Kidney epithelial cell (primary cell): ENCODE measurements at regions not wholly inside any gene's neighbourhood (a gene's known extent, or its start where the extent isn't known, plus 50 kb on each side); places are given as distances from the start of the nearest gene placed in this dataset.

Source experiments
- DNase-seq: peaks from one replicate; pipeline ENCODE4 v3.0.0-alpha.2; 2010; ENCODE audit warnings: low read depth
- H3K27me3 ChIP-seq: 2 replicates; pipeline ENCODE4 v1.6.0; 2011; ENCODE audit warnings: low read length; ENCODE audit not compliant: control insufficient read depth, insufficient read depth
- H3K36me3 ChIP-seq: 2 replicates; pipeline ENCODE4 v1.5.1; 2011; ENCODE audit warnings: low read length; ENCODE audit not compliant: control insufficient read depth, insufficient read depth
- H3K4me3 ChIP-seq: 2 replicates; pipeline ENCODE4 v1.5.1; 2011; ENCODE audit warnings: low read depth, mild to moderate bottlenecking, control low read depth, low read length
- CTCF ChIP-seq: IDR thresholded peaks from 2 replicates; pipeline ENCODE4 v1.5.1; 2011; ENCODE audit warnings: mild to moderate bottlenecking, moderate library complexity, low read length, control low read depth, inconsistent platforms; ENCODE audit not compliant: insufficient read depth, poor library complexity, severe bottlenecking

- Histone ChIP-seq H3K4me3 (no peak overlapping the region), H3K27me3 (no peaks in the 10 kb centered on the region), H3K36me3 (no peaks in the 10 kb centered on the region)
- DNase-seq: no peak
- TF ChIP-seq CTCF: no peak
Measured at GRCh38 chr6:104484626-104485025, 375.1 kb downstream of the HACE1 start.

- H3K36me3 ChIP-seq: no peaks in the 10 kb centered on the region
- DNase-seq: no peak
- TF ChIP-seq CTCF: no peak
- no peaks in the 10 kb centered on the region for H3K27me3 ChIP-seq
- no peak overlapping the region for H3K4me3 ChIP-seq
Measured at GRCh38 chr6:104484191-104484590, 375.5 kb downstream of the HACE1 start.

GRCh38 chr6:104483225-104483834, 376.4 kb downstream of the HACE1 start:
- Histone ChIP-seq H3K27me3 (no peaks in the 10 kb centered on the region), H3K36me3 (no peaks in the 10 kb centered on the region), H3K4me3 (no peak overlapping the region)
- TF ChIP-seq CTCF: peak; percentile 13
- no peak for DNase-seq

- H3K4me3 ChIP-seq: no peak overlapping the region
- no peak for DNase-seq
- TF ChIP-seq CTCF: no peak
- H3K27me3 ChIP-seq: no peaks in the 10 kb centered on the region
- no peaks in the 10 kb centered on the region for H3K36me3 ChIP-seq
Measured at GRCh38 chr6:104477569-104477968, 382.1 kb downstream of the HACE1 start.

GRCh38 chr6:104473021-104473429, 386.7 kb downstream of the HACE1 start:
- Histone ChIP-seq H3K27me3 (no peaks in the 10 kb centered on the region), H3K36me3 (no peaks in the 10 kb centered on the region), H3K4me3 (no peak overlapping the region)
- no peak for TF ChIP-seq CTCF
- no peak for DNase-seq
